22Rv1 (cell line): ENCODE measurements at regions not wholly inside any gene's neighbourhood (a gene's known extent, or its start where the extent isn't known, plus 50 kb on each side); places are given as distances from the start of the nearest gene placed in this dataset.

ENCODE experiments used
- H3K27ac ChIP-seq: fragments of 450-650 bp; 2 replicates; pipeline ENCODE4 v1.5.1; 2017
- ZFX ChIP-seq: fragments of 450-650 bp; IDR thresholded peaks from 2 replicates; pipeline ENCODE4 v1.6.1; 2017; ENCODE audit warnings: antibody characterized with exemption, borderline replicate concordance
- TF ChIP-seq, protein P1 (sequence below): fragments of 450-650 bp; IDR thresholded peaks from 2 replicates; pipeline ENCODE4 v1.5.1; 2017; ENCODE audit warnings: mild to moderate bottlenecking

- TF ChIP-seq ZFX, result no peak
- TF ChIP-seq, protein P1, sequence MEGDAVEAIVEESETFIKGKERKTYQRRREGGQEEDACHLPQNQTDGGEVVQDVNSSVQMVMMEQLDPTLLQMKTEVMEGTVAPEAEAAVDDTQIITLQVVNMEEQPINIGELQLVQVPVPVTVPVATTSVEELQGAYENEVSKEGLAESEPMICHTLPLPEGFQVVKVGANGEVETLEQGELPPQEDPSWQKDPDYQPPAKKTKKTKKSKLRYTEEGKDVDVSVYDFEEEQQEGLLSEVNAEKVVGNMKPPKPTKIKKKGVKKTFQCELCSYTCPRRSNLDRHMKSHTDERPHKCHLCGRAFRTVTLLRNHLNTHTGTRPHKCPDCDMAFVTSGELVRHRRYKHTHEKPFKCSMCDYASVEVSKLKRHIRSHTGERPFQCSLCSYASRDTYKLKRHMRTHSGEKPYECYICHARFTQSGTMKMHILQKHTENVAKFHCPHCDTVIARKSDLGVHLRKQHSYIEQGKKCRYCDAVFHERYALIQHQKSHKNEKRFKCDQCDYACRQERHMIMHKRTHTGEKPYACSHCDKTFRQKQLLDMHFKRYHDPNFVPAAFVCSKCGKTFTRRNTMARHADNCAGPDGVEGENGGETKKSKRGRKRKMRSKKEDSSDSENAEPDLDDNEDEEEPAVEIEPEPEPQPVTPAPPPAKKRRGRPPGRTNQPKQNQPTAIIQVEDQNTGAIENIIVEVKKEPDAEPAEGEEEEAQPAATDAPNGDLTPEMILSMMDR, result no peak
- H3K27ac ChIP-seq, result no peak overlapping the region
These were observed 498.0 kb upstream of the CELF2 start for GRCh38 chr10:10519674-10520073.

DNA sequence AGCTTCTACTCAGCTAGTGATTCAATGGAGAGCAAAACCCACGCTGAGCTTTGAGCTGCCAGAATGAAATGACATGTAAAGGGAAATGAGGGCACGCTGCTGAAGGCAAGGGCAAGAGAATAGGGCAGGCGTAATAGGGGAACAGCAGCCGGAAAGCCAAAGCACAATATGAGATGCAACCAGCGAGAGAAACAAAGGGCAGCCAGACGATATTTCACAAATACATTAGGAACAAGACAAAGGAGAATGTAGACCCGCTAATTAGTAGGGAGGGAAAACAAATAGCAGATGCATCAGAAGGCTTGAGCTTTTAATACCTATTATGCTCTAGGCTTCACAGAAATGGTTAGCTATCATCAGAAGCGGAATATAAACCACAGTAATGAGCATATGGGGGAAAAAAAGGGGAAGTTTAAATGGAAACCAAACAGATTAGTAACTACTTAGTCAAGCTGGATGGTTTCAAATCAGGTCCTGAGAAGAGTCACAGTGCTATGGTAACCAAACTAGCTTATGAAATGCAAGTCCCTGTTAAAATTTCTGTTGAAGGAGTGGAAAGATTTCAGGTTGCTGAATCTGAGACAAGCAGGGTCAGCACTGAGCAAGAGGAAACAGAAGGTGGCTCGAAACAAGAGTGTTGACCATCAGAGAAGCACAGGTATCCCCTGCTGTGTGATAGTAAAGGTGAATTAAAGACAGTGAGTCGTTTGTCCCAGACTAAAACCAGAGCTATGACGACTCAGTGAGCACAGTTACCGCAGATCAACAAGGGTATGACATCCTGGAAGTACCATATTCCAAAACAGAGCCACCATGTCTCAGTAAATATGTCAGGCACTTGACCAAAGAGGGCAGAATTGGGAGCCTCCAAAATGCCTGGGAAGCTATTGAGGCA lies 496.9 kb upstream of the CELF2 start:
- no peak for TF ChIP-seq ZFX
- TF ChIP-seq, protein P1, result no peak

DNA sequence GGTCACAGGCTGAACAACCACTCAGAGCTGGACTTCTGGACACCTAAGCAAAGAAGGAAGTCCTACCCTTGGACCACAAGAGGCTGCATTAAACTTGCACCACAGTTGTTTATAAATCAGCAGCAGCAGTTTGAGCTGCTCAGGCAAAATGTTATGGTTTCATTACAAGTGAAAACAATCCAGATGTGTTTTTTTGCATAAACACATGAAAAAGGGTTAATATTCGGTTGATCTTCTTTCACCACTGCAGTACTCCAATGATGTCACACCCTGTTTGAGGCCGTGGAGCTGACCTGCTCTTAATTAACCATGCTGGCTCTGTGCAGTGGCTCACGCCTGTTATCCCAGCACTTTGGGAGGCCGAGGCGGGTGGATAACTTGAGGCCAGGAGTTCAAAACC lies 490.8 kb upstream of the CELF2 start:
- TF ChIP-seq, protein P1, result no peak
- TF ChIP-seq ZFX, result no peak
- no peak overlapping the region for H3K27ac ChIP-seq

More for the DNA sequence above, 496.9 kb upstream of the CELF2 start:
- no peak overlapping the region for H3K27ac ChIP-seq

DNA sequence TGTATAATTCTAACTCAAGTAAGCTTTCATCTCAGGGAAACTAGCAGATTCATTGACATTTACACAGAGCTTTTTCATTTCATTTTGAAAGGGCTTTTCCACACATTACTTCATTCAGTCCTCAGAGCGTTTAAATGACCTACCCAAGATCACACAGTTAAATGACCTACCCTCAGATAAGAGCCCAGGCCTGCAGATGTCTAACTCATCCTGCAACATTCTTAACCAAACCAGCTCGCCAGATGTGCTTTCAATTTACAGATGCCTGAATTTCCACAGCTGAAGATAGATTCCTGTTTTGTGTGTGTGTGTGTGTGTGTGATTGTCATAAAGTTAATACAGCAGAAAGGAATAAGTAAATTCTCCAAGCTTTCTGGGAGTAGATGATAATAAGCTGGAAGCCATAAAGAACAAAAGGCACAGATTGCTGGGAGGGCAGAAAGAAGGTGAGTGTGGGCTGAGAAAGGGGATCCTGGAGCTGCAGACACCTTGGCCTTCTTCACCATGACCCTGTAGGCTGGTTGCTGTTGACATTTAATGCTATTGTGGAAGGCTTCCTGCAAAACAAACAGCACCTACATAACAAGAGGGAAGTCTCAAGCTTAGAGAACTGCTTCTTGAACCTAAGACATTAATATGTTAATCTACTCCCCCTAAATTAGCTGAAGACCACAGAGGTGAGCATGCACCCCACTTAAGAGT lies 489.7 kb upstream of the CELF2 start:
- TF ChIP-seq, protein P1, result no peak
- no peak for TF ChIP-seq ZFX
- H3K27ac ChIP-seq, result no peak overlapping the region

- TF ChIP-seq, protein P1, result no peak
- no peak for TF ChIP-seq ZFX
- no peak overlapping the region for H3K27ac ChIP-seq
These were observed 489.1 kb upstream of the CELF2 start for GRCh38 chr10:10528563-10528910.

DNA sequence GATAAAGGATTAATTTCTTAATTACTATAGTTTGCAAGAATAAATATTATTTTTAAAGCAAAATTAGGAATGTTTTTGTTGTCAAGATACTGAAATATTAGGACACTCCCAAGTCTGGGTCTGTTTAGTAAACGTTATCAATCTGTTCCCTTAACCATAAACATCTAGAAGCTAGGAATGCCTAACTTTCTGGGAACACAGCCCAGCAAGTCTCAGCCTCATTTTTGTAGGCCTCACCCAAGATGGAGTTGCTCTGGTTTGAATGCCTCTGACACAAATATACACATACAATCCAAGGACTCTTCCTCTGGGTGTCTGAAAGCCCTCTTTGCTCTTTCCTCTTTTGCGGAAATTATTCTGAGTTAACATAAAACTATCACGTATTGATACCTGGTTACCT lies 487.4 kb upstream of the CELF2 start:
- H3K27ac ChIP-seq, result no peak overlapping the region
- no peak for TF ChIP-seq ZFX
- TF ChIP-seq, protein P1, result no peak

GRCh38 chr10:10532236-10532635 lies 485.4 kb upstream of the CELF2 start:
- no peak for TF ChIP-seq ZFX
- TF ChIP-seq, protein P1, result no peak
- no peak overlapping the region for H3K27ac ChIP-seq
